HFFc6 (cell line): ENCODE measurements at regions not wholly inside any gene's neighbourhood (a gene's known extent, or its start where the extent isn't known, plus 50 kb on each side); places are given as distances from the start of the nearest gene placed in this dataset.

ENCODE experiments used
- DNase-seq: peaks from one replicate; pipeline ENCODE4 v3.0.0-alpha.2; 2018
- H3K27ac Mint-ChIP-seq: 2 replicates; pipeline ENCODE4 v1.8.0; 2020; ENCODE audit warnings: mild to moderate bottlenecking, mixed read lengths
- H3K27me3 Mint-ChIP-seq: 2 replicates; pipeline ENCODE4 v1.8.0; 2021; ENCODE audit warnings: mild to moderate bottlenecking, moderate library complexity, mixed read lengths; ENCODE audit not compliant: insufficient read depth
- H3K36me3 Mint-ChIP-seq: 2 replicates; pipeline ENCODE4 v1.8.0; 2021; ENCODE audit warnings: low read depth, mixed read lengths
- H3K4me1 Mint-ChIP-seq: 2 replicates; pipeline ENCODE4 v1.8.0; 2020; ENCODE audit warnings: low read depth, mixed read lengths
- H3K4me3 Mint-ChIP-seq: 2 replicates; pipeline ENCODE4 v1.8.0; 2020; ENCODE audit warnings: mild to moderate bottlenecking, moderate library complexity, mixed read lengths
- H3K9me3 Mint-ChIP-seq: 2 replicates; pipeline ENCODE4 v1.8.0; 2020; ENCODE audit warnings: mild to moderate bottlenecking, mixed read lengths
- CTCF ChIP-seq: fragments of 200-600 bp; sonication (generic); IDR thresholded peaks from 2 replicates; pipeline ENCODE4 v1.5.0; 2021; ENCODE audit warnings: antibody characterized with exemption, mild to moderate bottlenecking

- Mint-ChIP-seq H3K27me3 (peaks cover 23% of the 10 kb centered on the region), H3K9me3 (no peaks in the 10 kb centered on the region), H3K4me3 (no peak overlapping the region), H3K36me3 (no peaks in the 10 kb centered on the region), H3K4me1 (no peaks in the 10 kb centered on the region), H3K27ac (no peak overlapping the region)
- no peak for DNase-seq
- no peak for TF ChIP-seq CTCF
Measured at GRCh38 chr7:55286666-55287065, 78.5 kb upstream of the LANCL2 start.

- H3K4me1 Mint-ChIP-seq: no peaks in the 10 kb centered on the region
- no peak overlapping the region for H3K4me3 Mint-ChIP-seq
- peak; percentile 33 for TF ChIP-seq CTCF
- H3K36me3 Mint-ChIP-seq: no peaks in the 10 kb centered on the region
- H3K27ac Mint-ChIP-seq: no peak overlapping the region
- peak; percentile 11 for DNase-seq
- H3K27me3 Mint-ChIP-seq: peaks cover 36% of the 10 kb centered on the region
- H3K9me3 Mint-ChIP-seq: no peaks in the 10 kb centered on the region
Measured at GRCh38 chr7:55288070-55288824, 76.9 kb upstream of the LANCL2 start.

GRCh38 chr7:55296070-55296469 is 69.1 kb upstream of the LANCL2 start:
- Mint-ChIP-seq H3K27me3 (peaks cover 54% of the 10 kb centered on the region), H3K27ac (no peak overlapping the region), H3K9me3 (no peaks in the 10 kb centered on the region), H3K4me1 (no peaks in the 10 kb centered on the region), H3K36me3 (no peaks in the 10 kb centered on the region), H3K4me3 (no peak overlapping the region)
- DNase-seq: no peak
- no peak for TF ChIP-seq CTCF

- no peak for DNase-seq
- Mint-ChIP-seq H3K4me3 (no peak overlapping the region), H3K4me1 (peaks cover 7% of the 10 kb centered on the region), H3K27me3 (peaks cover 35% of the 10 kb centered on the region), H3K27ac (no peak overlapping the region), H3K36me3 (no peaks in the 10 kb centered on the region), H3K9me3 (no peaks in the 10 kb centered on the region)
- no peak for TF ChIP-seq CTCF
Measured at GRCh38 chr7:55299273-55299967, 65.7 kb upstream of the LANCL2 start.

GRCh38 chr7:55303220-55303619 is 61.9 kb upstream of the LANCL2 start:
- no peak for TF ChIP-seq CTCF
- peaks cover 45% of the 10 kb centered on the region for H3K4me1 Mint-ChIP-seq
- no peak for DNase-seq

More at GRCh38 chr7:55303220-55303619, 61.9 kb upstream of the LANCL2 start:
- H3K27me3 Mint-ChIP-seq: peaks cover 22% of the 10 kb centered on the region
- H3K4me3 Mint-ChIP-seq: no peak overlapping the region
- no peaks in the 10 kb centered on the region for H3K36me3 Mint-ChIP-seq
- no peak overlapping the region for H3K27ac Mint-ChIP-seq
- no peaks in the 10 kb centered on the region for H3K9me3 Mint-ChIP-seq
